Stomach (tissue), 8 donors: ENCODE measurements at regions not wholly inside any gene's neighbourhood (a gene's known extent, or its start where the extent isn't known, plus 50 kb on each side); places are given as distances from the start of the nearest gene placed in this dataset.
A peak's percentile ranks its signal among the peaks of the same experiment; 100 is the strongest.

Experiments
- DNase-seq, 2 donors: peaks; one replicate each; pipeline versions ENCODE4 v3.0.0 to v3.0.0-alpha.2; 2013 to 2019
- H3K27ac ChIP-seq, 5 donors: fragments of 200-600 bp in 4 of 5; sonication (generic) in 4 of 5; one replicate each; pipeline ENCODE4 v1.5.1; 2013 to 2019; ENCODE audit warnings: mild to moderate bottlenecking in 1 of 5, moderate library complexity in 1 of 5
- H3K27me3 ChIP-seq, 3 donors: fragments of 200-600 bp; sonication (generic); one replicate each; pipeline ENCODE4 v1.5.1; 2017 to 2019; ENCODE audit warnings: mixed run types in 1 of 3
- H3K36me3 ChIP-seq, 4 donors: fragments of 200-600 bp; sonication (generic); 1 replicate in 3 of 4; 2 replicates in 1 of 4; pipeline ENCODE4 v1.5.1; 2016 to 2019
- H3K4me1 ChIP-seq, 4 donors: fragments of 200-600 bp; sonication (generic); one replicate each; pipeline ENCODE4 v1.5.1; 2016 to 2019
- H3K4me3 ChIP-seq, 4 donors: fragments of 200-600 bp; sonication (generic) in 3 of 4; one replicate each; pipeline ENCODE4 v1.5.1; 2016 to 2019; ENCODE audit warnings: mild to moderate bottlenecking in 1 of 4
- H3K9me3 ChIP-seq, 4 donors: fragments of 200-600 bp; sonication (generic); one replicate each; pipeline ENCODE4 v1.5.1; 2016 to 2019
- CTCF ChIP-seq, 7 experiments: fragments of 450-650 bp in 4 of 7; fragments of 200-600 bp in 3 of 7; sonication (generic) in 3 of 7; IDR thresholded peaks; one replicate each; pipeline ENCODE4 v1.5.1; 2016 to 2019; ENCODE audit warnings: antibody characterized with exemption in 7 of 7, control low read depth in 2 of 7, mild to moderate bottlenecking in 1 of 7
- EP300 ChIP-seq: sonication (generic); formaldehyde crosslinking; IDR thresholded peaks from one replicate; pipeline ENCODE4 v1.6.1; 2017; ENCODE audit warnings: antibody characterized with exemption
- POLR2A ChIP-seq, 4 donors: fragments of 450-650 bp; IDR thresholded peaks; one replicate each; pipeline ENCODE4 v1.6.1; 2016; ENCODE audit warnings: antibody characterized with exemption in 4 of 4, control low read depth in 2 of 4, mild to moderate bottlenecking in 1 of 4, moderate library complexity in 1 of 4
- POLR2AphosphoS5 ChIP-seq, 3 donors: sonication (generic); formaldehyde crosslinking; IDR thresholded peaks; one replicate each; pipeline ENCODE4 v1.6.1; 2016; ENCODE audit warnings: antibody characterized with exemption in 3 of 3
- WGBS, 5 donors: extraction: QIAGEN DNeasy Blood & Tissue Kit in 3 of 5; methylation state at CpG; one replicate each; pipeline versions ENCODE4 v1.1.5 to v1.1.7; 2013 to 2018; 5-methylcytosine and 5-hydroxymethylcytosine counted together
- intact Hi-C: fragments of 100-400 bp; cut with DNase I; formaldehyde crosslinking; loops from one replicate; pipeline ENCODE4 v1.15.1; 2023; ENCODE audit warnings: low total_unique reads
- donor health status: healthy with polysubstance abuse.
- donor health status: Bipolar disorder and iron deficiency.
- donor health status: healthy.

DNA sequence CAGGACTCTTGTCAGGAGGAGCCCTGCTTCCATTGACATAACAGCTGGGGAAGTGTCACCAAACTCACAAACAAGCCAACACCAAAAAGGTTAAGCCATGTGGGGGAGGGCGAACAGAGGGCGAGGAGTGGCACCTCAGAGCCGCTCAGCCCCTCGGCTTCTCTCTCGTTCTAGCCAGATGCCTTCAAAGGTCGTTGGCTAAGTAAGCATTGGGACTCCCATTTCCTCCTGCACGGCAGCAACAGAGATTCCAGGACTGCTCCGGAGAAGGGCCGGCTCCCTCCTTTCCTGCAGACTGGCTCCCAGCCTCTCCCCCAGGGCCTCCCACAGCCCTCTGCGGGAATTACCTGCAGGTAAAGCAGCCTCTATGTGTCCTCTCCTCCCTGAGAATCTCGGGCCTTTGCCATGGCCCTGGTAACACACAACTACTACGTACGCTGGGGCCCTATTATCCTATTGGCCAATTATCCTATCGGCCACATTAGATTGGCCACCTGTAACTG lies 52.1 kb upstream of the RNU6ATAC start:
- 44 to 66% (median 53%) methylated on average over 13 to 14 of the region's 14 CpGs for WGBS, 5 donors
- H3K9me3 ChIP-seq: peaks cover 0 to 5% (median 2%) of the 10 kb centered on the region in 4 donors
- TF ChIP-seq EP300: no peak
- TF ChIP-seq CTCF (IDR thresholded peaks at IDR 0.05): no peak
- TF ChIP-seq POLR2A (IDR thresholded peaks at IDR 0.05): no peak
- no peak for TF ChIP-seq POLR2AphosphoS5 (IDR thresholded peaks at IDR 0.05)
- peak overlapping the region; percentile 15 to 80 (median 68) for H3K27ac ChIP-seq
- H3K4me3 ChIP-seq: no peak overlapping the region
- peaks cover 10 to 25% (median 23%) of the 10 kb centered on the region in 4 donors for H3K4me1 ChIP-seq
- no peaks in the 10 kb centered on the region for H3K36me3 ChIP-seq
- intact Hi-C loops: no loop called here
- H3K27me3 ChIP-seq: no peaks in the 10 kb centered on the region
- DNase-seq: peak in 1 of 2 donors; percentile 66

- Histone ChIP-seq H3K36me3 (no peaks in the 10 kb centered on the region), H3K4me1 (peaks cover 10 to 25% (median 23%) of the 10 kb centered on the region in 4 donors), H3K27me3 (no peaks in the 10 kb centered on the region), H3K4me3 (no peak overlapping the region), H3K27ac (peak overlapping the region in 1 of 5 donors; percentile 80), H3K9me3 (peaks cover 0 to 5% (median 2%) of the 10 kb centered on the region in 4 donors)
- TF ChIP-seq POLR2AphosphoS5 (IDR thresholded peaks at IDR 0.05) (no peak), EP300 (no peak)
- no peak for DNase-seq
- intact Hi-C loops: no loop called here
- WGBS, 5 donors: 83 to 87% (median 83%) methylated on average over 8 to 10 of the region's 10 CpGs
Observed at GRCh38 chr9:134216961-134217360, 52.6 kb upstream of the RNU6ATAC start.

DNA sequence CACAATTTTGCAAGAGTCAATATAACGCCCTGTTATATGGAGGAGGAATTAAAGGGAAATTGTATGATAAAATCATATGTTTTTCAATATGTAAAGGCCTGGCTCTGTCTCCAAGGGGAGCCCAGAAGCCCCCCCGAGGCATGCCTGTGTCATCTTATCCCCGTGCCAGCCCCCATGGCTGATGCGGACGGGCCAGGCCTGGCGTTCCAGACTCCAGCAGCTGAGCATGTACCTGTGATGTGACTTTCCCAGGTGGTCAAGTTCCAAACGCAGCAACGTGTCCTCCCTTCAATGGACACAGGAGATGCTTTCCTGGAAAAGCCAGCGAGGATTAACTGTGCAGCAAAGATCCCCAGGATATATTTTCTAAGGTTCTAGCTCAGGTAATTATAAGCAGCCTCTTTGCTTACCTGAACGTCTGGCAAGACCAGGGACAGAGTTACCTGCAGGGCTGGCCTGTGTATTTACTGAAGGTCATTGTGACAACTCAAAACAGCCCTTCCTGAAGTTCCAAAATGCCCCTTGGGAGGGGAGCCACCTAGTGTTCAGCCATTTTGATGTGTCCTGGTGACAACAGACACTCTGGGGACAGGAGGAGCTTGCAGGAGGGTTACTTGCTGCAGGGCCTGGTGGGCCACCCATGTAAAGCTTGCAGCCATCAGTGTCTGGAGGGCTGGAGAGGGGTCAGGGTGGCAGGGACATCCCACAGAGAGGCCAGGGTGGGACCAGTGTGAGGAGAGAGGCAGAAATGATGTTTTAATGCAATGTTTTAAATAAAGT lies 53.3 kb upstream of the RNU6ATAC start:
- WGBS, 5 donors: 84 to 89% (median 85%) methylated on average over 10 of the region's 10 CpGs
- no peaks in the 10 kb centered on the region for H3K36me3 ChIP-seq
- no peak overlapping the region for H3K4me3 ChIP-seq
- peaks cover 0 to 4% (median 2%) of the 10 kb centered on the region in 4 donors for H3K9me3 ChIP-seq
- no peak for DNase-seq
- intact Hi-C loops: no loop called here
- peaks cover 10 to 25% (median 23%) of the 10 kb centered on the region in 4 donors for H3K4me1 ChIP-seq
- no peaks in the 10 kb centered on the region for H3K27me3 ChIP-seq
- no peak overlapping the region for H3K27ac ChIP-seq
- TF ChIP-seq POLR2A (IDR thresholded peaks at IDR 0.05): no peak
- no peak for TF ChIP-seq POLR2AphosphoS5 (IDR thresholded peaks at IDR 0.05)
- TF ChIP-seq EP300: no peak
- no peak for TF ChIP-seq CTCF (IDR thresholded peaks at IDR 0.05)

- H3K27ac ChIP-seq: no peak overlapping the region
- WGBS, 5 donors: 86 to 91% (median 88%) methylated on average over 5 to 6 of the region's 6 CpGs
- DNase-seq: no peak
- intact Hi-C loops: no loop called here
- H3K36me3 ChIP-seq: no peaks in the 10 kb centered on the region
- no peaks in the 10 kb centered on the region for H3K27me3 ChIP-seq
- TF ChIP-seq POLR2A (IDR thresholded peaks at IDR 0.05) (no peak), EP300 (no peak), CTCF (IDR thresholded peaks at IDR 0.05) (no peak), POLR2AphosphoS5 (IDR thresholded peaks at IDR 0.05) (no peak)
- H3K9me3 ChIP-seq: no peaks in the 10 kb centered on the region
- H3K4me1 ChIP-seq: peaks cover 10 to 25% (median 23%) of the 10 kb centered on the region in 4 donors
- H3K4me3 ChIP-seq: no peak overlapping the region
Observed at GRCh38 chr9:134218230-134218629, 53.9 kb upstream of the RNU6ATAC start.

DNA sequence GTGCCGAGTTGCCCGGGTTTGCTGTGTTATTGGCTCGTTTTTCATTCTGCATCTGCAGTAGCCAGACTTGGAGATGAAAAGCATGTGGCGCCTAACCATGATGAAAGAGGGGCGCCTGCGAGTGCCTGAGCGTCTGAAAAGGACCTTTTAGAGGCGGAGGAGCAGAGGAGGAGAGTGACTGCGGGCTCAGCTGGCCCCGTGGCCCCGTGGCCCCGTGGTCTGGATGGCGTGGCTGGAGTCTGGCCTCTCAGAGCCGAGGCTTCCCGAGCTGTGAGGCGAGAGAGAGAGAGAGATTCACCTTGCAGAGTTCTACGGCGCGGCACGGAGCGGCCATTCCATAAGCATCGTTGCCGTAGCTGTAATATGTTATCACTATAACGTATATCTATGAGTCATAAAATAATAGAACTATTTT lies 55.3 kb upstream of the RNU6ATAC start:
- TF ChIP-seq POLR2AphosphoS5 (IDR thresholded peaks at IDR 0.05) (no peak), EP300 (no peak), CTCF (IDR thresholded peaks at IDR 0.05) (no peak), POLR2A (IDR thresholded peaks at IDR 0.05) (no peak)
- no peaks in the 10 kb centered on the region for H3K9me3 ChIP-seq
- H3K4me1 ChIP-seq: peaks cover 10 to 22% (median 19%) of the 10 kb centered on the region in 4 donors
- no peak overlapping the region for H3K27ac ChIP-seq
- no peaks in the 10 kb centered on the region for H3K36me3 ChIP-seq
- H3K27me3 ChIP-seq: no peaks in the 10 kb centered on the region
- WGBS, 5 donors: 87 to 93% (median 91%) methylated on average over 24 of the region's 24 CpGs
- H3K4me3 ChIP-seq: no peak overlapping the region
- intact Hi-C loops: no loop called here
- no peak for DNase-seq
